ENCODE measurements at regions not wholly inside any gene's neighbourhood (a gene's known extent, or its start where the extent isn't known, plus 50 kb on each side); places are given as distances from the start of the nearest gene placed in this dataset.

DNA sequence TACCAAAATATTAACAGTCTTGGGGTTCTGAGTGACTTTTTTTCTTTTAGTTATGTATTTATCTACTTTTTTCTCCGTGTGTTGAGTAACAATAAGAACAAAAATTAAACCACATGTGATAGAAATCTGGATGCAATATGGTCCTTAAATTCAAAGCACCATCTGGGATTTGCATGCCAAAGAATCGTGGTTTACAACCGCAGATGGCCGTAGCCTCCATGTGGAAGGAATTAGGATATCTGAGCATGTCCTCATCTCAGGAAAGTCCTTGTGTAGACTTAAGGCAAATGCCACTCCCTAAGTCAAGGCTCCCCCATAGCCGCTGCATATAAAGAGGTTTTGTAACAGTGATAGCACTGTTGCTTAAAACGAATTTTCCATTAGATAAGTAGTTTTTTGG lies 304.0 kb downstream of the ZEB1 start:
- ATAC-seq (peak in 4 of 8 donors; percentile 22 to 29 (median 24)), DNase-seq (no peak)
- no peaks in the 10 kb centered on the region for H3K27me3 ChIP-seq
- peak overlapping the region in 9 of 10 donors; percentile 0 to 73 (median 64) for H3K27ac ChIP-seq
- H3K4me3 ChIP-seq = no peak overlapping the region
- peaks cover 0 to 31% (median 7%) of the 10 kb centered on the region in 11 donors for H3K9me3 ChIP-seq
- H3K36me3 ChIP-seq = no peaks in the 10 kb centered on the region
- TF ChIP-seq, protein P1, sequence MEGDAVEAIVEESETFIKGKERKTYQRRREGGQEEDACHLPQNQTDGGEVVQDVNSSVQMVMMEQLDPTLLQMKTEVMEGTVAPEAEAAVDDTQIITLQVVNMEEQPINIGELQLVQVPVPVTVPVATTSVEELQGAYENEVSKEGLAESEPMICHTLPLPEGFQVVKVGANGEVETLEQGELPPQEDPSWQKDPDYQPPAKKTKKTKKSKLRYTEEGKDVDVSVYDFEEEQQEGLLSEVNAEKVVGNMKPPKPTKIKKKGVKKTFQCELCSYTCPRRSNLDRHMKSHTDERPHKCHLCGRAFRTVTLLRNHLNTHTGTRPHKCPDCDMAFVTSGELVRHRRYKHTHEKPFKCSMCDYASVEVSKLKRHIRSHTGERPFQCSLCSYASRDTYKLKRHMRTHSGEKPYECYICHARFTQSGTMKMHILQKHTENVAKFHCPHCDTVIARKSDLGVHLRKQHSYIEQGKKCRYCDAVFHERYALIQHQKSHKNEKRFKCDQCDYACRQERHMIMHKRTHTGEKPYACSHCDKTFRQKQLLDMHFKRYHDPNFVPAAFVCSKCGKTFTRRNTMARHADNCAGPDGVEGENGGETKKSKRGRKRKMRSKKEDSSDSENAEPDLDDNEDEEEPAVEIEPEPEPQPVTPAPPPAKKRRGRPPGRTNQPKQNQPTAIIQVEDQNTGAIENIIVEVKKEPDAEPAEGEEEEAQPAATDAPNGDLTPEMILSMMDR (IDR thresholded peaks at IDR 0.05) = peak in 3 of 9 donors; percentile 15 to 40 (median 28)
- intact Hi-C loops (cut with DNase I) = loop anchor here in 3 of 10 donors (10.0 kb wide), 3 partner anchors 72 to 298 kb away; no protein-coding TSS in a partner anchor
- 67 to 73% methylated on average over 6 of the region's 6 CpGs for WGBS, 2 donors
- H3K4me1 ChIP-seq = peaks cover 8 to 58% (median 35%) of the 10 kb centered on the region in 9 donors

DNA sequence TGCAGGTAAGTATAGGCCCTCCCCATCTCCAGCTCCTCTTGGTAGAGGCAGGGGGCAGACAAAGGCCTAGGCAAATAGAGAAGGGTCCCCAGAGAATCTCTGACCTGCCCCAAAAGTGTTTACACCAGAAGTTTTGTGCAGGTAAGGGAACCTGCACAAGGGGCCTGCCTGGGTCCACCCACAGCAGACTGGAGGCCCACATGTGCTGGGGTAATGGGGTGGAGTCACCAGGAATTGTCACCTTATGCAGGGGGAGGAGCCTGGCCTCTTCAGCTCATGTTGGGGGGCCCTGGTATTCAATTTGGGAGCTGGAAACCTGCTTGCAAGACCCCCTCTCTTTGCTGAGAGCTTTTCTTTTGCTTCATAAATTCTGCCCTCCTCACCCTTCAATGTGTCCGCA lies 302.7 kb downstream of the ZEB1 start:
- Histone ChIP-seq H3K27me3 (no peaks in the 10 kb centered on the region), H3K36me3 (no peaks in the 10 kb centered on the region), H3K27ac (peak overlapping the region in 7 of 10 donors; percentile 13 to 79 (median 65)), H3K4me3 (no peak overlapping the region), H3K9me3 (peaks cover 0 to 25% (median 7%) of the 10 kb centered on the region in 11 donors), H3K4me1 (peaks cover 8 to 61% (median 37%) of the 10 kb centered on the region in 9 donors)
- no peak for DNase-seq
- ATAC-seq = no peak
- WGBS, 2 donors = 96 to 100% methylated on average over 1 of the region's 1 CpG
- TF ChIP-seq, protein P1 (IDR thresholded peaks at IDR 0.05) = no peak
- intact Hi-C loops (cut with DNase I) = loop anchor here in 3 of 10 donors (10.0 kb wide), 3 partner anchors 73 to 297 kb away; no protein-coding TSS in a partner anchor

DNA sequence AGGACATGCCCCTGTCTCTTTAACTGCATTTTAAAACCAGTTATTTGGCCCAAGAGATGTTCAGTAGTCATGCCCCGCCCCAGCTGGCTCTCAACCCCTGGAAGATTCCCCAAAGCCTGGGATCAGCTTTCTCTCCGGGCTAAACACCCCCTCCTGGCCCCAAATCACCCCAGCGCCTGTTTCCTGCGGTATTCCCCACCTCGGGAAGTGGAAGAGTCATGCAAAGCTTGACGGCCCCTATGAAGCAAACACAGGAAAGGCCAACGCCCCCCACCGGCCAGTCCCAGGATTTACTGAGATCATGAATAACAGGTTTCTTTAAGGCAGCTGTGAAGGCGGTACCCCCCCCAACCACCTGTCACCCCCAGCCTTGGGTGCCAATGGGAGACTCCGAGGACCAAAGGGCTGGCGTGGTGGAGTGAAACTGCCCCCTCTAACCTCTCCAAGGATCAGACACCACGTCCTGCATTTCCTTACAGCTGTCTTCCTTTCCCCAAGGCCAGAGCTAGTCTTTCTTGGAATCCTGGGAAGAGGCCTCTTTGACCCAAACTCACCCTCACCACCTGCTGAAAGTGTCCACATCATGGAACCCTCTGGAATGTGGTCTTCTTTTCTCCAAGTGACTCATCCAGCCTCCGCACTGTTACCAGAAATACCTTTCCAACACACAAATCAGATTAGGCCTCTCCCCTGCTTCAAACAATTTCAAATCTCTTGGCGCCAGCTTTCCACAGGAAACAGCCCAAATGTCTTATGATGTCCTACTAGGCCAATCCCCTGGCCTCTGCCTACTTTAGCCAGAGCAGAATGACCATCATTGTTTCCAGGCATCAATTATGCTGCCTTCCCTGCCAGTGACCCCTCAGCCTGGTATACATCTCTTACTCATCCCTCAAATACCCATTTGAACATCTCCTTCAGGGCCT lies 301.5 kb downstream of the ZEB1 start:
- 52 to 58% methylated on average over 14 of the region's 14 CpGs for WGBS, 2 donors
- ATAC-seq (peak; percentile 47 to 79 (median 65)), DNase-seq (peak; percentile 70 to 87)
- H3K27ac ChIP-seq = peak overlapping the region in 9 of 10 donors; percentile 24 to 79 (median 64)
- peaks cover 0 to 14% (median 0%) of the 10 kb centered on the region in 11 donors for H3K9me3 ChIP-seq
- no peak overlapping the region for H3K4me3 ChIP-seq
- H3K27me3 ChIP-seq = no peaks in the 10 kb centered on the region
- TF ChIP-seq, protein P1 (IDR thresholded peaks at IDR 0.05) = peak in 8 of 9 donors; percentile 16 to 58 (median 42)
- H3K4me1 ChIP-seq = peaks cover 8 to 61% (median 37%) of the 10 kb centered on the region in 9 donors
- intact Hi-C loops (cut with DNase I) = loop anchor here in 3 of 10 donors (10.0 kb wide), 3 partner anchors 74 to 296 kb away; no protein-coding TSS in a partner anchor
- no peaks in the 10 kb centered on the region for H3K36me3 ChIP-seq

DNA sequence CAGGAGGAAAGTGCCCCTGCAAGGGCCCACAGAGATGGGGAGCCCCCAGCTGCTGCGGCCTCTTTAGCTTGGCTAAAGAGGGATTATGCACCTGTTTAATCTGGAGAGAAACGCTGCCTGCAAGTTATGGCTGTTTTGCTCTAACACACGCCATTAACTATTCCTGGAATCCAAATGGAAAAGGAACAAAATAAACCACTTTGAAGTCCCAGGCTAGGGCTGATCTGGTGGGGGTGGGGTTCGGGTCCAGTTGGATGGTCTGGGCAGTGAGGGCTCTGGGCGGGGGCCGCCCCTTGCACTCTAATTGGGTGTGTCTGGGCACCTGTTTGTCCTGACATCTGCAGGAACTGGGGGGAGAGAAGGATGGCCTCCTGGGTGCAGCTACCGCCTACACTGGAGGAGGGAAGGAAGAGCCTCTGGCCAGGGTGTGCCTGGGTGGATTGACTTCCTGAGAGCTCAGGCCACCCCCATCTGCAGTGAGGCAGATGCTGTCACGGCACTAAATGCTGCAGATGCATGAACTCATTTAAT lies 300.6 kb downstream of the ZEB1 start:
- peak; percentile 26 to 41 for DNase-seq
- no peaks in the 10 kb centered on the region for H3K36me3 ChIP-seq
- TF ChIP-seq, protein P1 (IDR thresholded peaks at IDR 0.05) = no peak
- peaks cover 8 to 61% (median 37%) of the 10 kb centered on the region in 9 donors for H3K4me1 ChIP-seq
- 53 to 71% methylated on average over 8 of the region's 8 CpGs for WGBS, 2 donors
- peaks cover 0 to 19% (median 0%) of the 10 kb centered on the region in 11 donors for H3K9me3 ChIP-seq
- H3K27me3 ChIP-seq = no peaks in the 10 kb centered on the region
- intact Hi-C loops (cut with DNase I) = loop anchor here in 5 of 10 donors (10.0 kb wide), 4 partner anchors 75 to 295 kb away; no protein-coding TSS in a partner anchor
- peak overlapping the region in 9 of 10 donors; percentile 24 to 79 (median 65) for H3K27ac ChIP-seq
- H3K4me3 ChIP-seq = no peak overlapping the region
- peak; percentile 21 to 73 (median 56) for ATAC-seq

Data from heart right ventricle (tissue), 16 donors.